ENCODE measurements at regions not wholly inside any gene's neighbourhood (a gene's known extent, or its start where the extent isn't known, plus 50 kb on each side); places are given as distances from the start of the nearest gene placed in this dataset.

GRCh38 chr4:100797791-100798190 lies 280.0 kb upstream of the EMCN start:
- TF ChIP-seq CTCF (IDR thresholded peaks at IDR 0.05) = no peak
- no peak for TF ChIP-seq POLR2A (IDR thresholded peaks at IDR 0.05)
